Sigmoid colon (tissue), 4 donors: ENCODE measurements at regions not wholly inside any gene's neighbourhood (a gene's known extent, or its start where the extent isn't known, plus 50 kb on each side); places are given as distances from the start of the nearest gene placed in this dataset.

Source experiments
- EP300 ChIP-seq, 4 donors: sonication (generic); formaldehyde crosslinking; IDR thresholded peaks; one replicate each; pipeline ENCODE4 v1.6.1; 2017; ENCODE audit warnings: antibody characterized with exemption in 4 of 4
- TF ChIP-seq, protein P1 (sequence below), 4 experiments: fragments of 450-650 bp in 3 of 4; fragments of 200-600 bp in 1 of 4; IDR thresholded peaks; one replicate each; pipeline ENCODE4 v1.5.1; 2016 to 2019; ENCODE audit warnings: antibody characterized with exemption in 4 of 4, mild to moderate bottlenecking in 3 of 4, moderate library complexity in 2 of 4

- TF ChIP-seq, protein P1, sequence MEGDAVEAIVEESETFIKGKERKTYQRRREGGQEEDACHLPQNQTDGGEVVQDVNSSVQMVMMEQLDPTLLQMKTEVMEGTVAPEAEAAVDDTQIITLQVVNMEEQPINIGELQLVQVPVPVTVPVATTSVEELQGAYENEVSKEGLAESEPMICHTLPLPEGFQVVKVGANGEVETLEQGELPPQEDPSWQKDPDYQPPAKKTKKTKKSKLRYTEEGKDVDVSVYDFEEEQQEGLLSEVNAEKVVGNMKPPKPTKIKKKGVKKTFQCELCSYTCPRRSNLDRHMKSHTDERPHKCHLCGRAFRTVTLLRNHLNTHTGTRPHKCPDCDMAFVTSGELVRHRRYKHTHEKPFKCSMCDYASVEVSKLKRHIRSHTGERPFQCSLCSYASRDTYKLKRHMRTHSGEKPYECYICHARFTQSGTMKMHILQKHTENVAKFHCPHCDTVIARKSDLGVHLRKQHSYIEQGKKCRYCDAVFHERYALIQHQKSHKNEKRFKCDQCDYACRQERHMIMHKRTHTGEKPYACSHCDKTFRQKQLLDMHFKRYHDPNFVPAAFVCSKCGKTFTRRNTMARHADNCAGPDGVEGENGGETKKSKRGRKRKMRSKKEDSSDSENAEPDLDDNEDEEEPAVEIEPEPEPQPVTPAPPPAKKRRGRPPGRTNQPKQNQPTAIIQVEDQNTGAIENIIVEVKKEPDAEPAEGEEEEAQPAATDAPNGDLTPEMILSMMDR (IDR thresholded peaks at IDR 0.05), result no peak
- TF ChIP-seq EP300 (IDR thresholded peaks at IDR 0.05), result no peak
Observed at GRCh38 chr6:901696-902460, 208.9 kb upstream of the EXOC2 start.
